Mucosa of gallbladder (tissue), 1 donor: ENCODE measurements at regions not wholly inside any gene's neighbourhood (a gene's known extent, or its start where the extent isn't known, plus 50 kb on each side); places are given as distances from the start of the nearest gene placed in this dataset.
"Not testable (repeated sequence)": the region's sequence is repeated elsewhere in the genome, so short reads cannot be mapped to it uniquely, and the experiment has no call there.

Experiments
- DNase-seq: peaks from one replicate; pipeline ENCODE4 v3.0.0-alpha.2; 2020; ENCODE audit warnings: low spot score
- donor health status: DM: no; HTN: no; CAD: no.

DNA sequence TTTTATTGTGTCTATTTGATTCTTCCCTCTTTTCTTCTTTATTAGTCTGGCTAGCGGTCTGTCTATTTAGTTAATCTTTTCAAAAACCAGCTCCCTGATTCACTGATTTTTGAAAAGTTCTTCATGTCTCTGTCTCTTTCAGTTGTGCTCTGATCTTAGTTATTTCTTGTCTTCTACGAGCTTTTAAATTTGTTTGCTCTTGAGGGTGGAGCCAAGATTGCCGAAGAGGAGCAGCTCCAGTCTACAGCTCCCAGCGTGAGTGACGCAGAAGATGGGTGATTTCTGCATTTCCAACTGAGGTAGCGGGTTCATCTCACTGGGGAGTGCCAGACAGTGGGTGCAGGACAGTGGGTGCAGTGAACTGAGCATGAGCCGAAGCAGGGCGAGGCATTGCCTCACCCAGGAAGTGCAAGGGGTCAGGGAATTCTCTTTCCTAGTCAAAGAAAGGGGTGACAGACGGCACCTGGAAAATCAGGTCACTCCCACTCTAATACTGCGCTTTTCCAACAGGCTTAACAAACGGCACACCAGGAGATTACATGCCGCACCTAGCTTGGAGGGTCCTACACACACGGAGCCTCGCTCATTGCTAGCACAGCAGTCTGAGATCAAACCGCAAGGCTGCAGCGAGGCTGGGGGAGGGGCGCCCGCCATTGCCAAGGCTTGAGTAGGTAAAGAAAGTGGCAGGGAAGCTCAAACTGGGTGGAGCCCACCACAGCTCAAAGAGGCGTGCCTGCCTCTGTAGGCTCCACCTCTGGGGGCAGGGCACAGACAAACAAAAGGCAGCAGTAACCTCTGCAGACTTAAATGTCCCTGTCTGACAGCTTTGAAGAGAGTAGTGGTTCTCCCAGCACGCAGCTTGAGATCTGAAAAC, 220.6 kb upstream of the IRAK1BP1 start:
- DNase-seq: not testable (repeated sequence)

- not testable (repeated sequence) for DNase-seq
Observed at GRCh38 chr6:78665819-78666218, 201.5 kb upstream of the IRAK1BP1 start.

DNA sequence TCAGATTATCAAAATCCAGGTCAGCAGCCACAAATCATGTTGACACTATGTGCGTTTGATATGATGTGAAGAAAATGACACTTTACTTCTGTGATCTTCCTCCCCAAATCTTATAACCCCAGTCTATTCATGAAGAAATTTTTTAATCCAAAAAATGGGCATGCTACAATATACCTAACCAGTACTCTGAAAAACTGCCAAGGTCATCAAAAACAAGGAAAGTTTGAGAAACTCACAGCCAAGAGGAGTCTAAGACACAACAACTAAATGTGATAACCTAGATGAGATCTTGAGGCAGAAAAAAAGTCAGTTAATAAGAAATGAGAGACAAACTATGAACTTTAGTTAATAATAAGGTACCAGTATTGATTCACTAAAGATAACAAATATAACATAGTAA, 200.6 kb upstream of the IRAK1BP1 start:
- no peak for DNase-seq

- no peak for DNase-seq
Observed at GRCh38 chr6:78670156-78670555, 197.2 kb upstream of the IRAK1BP1 start.

- no peak for DNase-seq
Observed at GRCh38 chr6:78670802-78671201, 196.5 kb upstream of the IRAK1BP1 start.

GRCh38 chr6:78676069-78677007, 191.0 kb upstream of the IRAK1BP1 start:
- not testable (repeated sequence) for DNase-seq

GRCh38 chr6:78688668-78689067, 178.7 kb upstream of the IRAK1BP1 start:
- DNase-seq: no peak

DNA sequence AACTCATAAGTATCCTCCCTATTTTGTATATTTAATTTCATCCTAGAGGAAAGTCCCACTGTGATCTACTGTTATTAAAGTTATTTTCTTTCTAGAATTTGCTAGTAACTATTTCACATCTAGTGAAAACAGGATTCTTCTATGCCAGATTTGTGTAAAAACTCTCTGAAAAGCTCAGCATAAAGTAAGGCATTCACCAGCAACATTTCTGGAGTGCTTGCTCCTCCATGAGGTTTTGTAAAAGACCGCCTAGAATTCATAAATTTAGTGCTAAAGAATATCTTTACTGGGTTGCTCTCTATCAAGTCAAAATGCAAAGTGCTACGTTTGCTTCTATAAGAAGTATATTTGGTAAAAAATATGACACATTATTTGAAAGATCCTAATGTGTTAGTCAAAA, 173.5 kb upstream of the IRAK1BP1 start:
- no peak for DNase-seq

DNA sequence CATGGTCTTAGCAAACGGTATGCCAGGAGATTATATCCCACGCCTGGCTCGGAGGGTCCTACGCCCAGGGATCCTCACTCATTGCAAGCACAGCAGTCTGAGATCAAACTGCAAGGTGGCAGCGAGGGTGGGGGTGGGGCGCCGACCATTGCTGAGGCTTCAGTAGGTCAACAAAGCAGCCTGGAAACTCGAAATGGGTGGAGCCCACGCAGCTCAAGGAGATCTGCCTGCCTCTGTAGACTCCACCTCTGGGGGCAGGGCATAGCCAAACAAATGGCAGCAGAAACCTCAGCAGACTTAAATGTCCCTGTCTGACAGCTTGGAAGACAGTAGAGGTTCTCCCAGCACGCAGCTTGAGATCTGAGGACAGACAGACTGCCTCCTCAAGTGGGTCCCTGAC, 172.7 kb upstream of the IRAK1BP1 start:
- DNase-seq: not testable (repeated sequence)

- no peak for DNase-seq
Observed at GRCh38 chr6:78700991-78701390, 166.4 kb upstream of the IRAK1BP1 start.

DNA sequence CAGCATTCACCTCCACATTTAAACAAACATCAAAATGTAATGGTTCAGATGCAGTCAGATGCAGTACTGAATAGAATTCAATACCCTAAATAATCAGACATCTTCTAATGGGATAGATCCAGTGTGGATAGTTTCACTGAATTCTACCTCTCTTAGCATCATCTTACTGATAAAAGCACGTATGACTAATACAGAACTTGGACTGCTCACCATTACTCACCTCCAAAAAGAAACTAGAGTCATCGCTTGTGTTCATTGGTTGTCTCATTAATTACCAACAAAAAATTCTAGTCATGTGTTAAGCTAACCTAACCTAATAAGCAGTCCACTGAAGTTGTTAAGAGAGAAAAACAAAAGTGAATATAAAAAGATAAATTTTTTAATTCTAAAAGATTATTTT, 165.9 kb upstream of the IRAK1BP1 start:
- no peak for DNase-seq

DNA sequence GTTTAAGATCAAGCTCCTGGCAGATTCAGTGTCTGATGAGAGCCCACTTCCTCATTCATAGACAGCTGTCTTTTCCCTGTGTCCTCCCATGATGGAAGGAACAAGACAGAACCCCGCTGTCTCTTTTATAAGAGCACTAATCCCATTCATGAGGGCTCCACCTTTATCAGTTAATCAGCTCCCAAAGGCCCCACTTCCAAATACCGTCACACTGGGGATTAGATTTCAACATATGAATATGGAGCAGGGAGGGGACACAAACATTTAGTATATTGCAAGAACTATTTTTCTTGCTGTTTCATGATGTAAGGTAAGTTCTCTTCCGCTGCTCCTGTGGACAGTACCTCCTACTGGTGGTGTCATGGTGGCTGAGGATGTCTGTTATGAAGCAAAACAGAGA, 158.3 kb upstream of the IRAK1BP1 start:
- DNase-seq: no peak

DNA sequence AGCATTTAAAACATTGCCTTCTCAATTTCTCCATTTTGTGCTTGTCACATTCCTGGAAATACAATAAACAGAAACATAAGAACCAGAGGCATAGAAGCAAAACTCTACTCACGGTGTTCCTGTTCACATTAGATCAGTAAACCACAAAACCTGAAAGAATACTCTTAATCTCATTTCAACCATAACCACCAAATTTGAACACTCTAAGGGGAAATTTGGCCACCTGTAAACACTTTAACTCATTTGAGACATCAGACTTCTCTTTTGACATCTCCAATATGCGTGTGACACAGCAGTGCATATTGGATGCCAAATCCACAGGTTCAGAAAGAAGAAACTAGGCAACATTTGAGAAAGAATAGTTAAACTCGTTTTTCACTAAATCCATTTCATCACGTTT, 153.8 kb upstream of the IRAK1BP1 start:
- DNase-seq: no peak

- DNase-seq: no peak
Observed at GRCh38 chr6:78744144-78744543, 123.2 kb upstream of the IRAK1BP1 start.

DNA sequence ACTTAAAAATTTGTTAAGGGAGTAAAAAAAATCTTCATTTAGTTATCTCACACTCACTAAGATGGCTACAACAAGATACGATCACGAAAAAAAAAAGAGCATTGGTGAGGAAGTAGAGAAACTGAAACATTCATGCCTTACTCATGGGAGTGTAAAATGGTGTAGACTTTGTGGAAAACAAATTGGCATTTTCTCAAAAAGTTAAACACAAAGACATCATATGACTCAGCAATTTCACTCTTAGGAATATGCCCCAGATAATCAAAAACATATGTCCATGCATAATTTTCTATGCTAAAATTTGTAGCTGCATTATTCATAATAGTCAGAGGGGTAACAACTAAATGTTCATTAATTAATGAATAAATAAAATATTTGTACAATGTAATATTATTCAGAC, 120.9 kb upstream of the IRAK1BP1 start:
- DNase-seq: no peak

DNA sequence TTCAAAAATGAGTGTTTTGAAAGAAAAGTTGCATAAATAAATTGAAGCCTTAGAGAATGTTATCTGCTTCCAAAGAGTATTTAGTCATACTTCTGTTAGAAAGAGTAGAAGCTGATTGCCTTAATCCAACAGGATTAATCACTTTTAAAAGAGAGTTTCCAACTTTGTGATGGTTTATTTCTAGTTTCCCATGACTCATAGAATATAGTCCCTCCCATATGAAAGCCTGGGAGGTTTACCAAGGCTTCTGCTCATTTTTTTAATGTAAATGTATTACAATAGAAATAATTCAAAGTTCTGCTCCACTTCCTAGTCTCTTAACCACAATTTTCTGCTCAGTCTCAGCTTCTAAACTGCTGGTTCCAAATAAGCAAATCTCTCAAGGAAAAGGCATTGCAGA, 118.0 kb upstream of the IRAK1BP1 start:
- no peak for DNase-seq

DNA sequence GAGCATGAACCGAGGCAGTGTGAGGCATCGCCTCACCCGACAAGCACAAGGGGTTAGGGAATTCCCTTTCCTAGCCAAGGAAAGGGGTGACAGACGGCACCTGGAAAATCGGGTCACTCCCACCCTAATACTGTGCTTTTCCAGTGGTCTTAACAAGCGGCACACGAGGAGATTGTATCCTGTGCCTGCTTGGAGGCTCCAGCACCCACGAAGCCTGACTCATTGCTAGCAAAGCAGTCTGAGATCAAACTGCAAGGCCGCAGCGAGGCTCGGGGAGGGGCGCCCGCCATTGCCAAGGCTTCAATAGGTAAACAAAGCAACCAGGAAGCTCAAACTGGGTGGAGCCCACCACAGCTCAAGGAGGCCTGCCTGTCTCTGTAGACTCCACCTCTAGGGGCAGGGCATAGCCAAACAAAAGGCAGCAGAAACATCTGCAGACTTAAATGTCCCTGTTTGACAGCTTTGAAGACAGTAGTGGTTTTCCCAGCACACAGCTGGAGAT, 109.0 kb upstream of the IRAK1BP1 start:
- DNase-seq: not testable (repeated sequence)

DNA sequence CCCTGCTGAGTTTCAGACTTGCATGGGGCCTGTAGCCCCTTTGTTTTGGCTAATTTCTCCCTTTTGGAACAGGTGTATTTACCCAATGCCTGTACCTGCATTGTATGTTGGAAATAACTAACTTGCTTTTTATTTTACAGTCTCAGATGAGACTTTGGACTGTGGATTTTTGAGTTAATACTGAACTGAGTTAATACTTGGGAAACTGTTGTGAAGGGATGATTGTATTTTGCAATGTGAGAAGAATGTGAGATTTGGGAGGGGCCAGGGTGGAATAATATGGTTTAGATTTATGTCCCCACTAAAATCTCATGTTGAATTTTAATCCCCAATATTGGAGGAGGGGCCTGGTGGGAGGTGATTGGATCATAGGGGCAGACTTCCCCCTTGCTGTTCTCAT, 99.1 kb upstream of the IRAK1BP1 start:
- no peak for DNase-seq

DNA sequence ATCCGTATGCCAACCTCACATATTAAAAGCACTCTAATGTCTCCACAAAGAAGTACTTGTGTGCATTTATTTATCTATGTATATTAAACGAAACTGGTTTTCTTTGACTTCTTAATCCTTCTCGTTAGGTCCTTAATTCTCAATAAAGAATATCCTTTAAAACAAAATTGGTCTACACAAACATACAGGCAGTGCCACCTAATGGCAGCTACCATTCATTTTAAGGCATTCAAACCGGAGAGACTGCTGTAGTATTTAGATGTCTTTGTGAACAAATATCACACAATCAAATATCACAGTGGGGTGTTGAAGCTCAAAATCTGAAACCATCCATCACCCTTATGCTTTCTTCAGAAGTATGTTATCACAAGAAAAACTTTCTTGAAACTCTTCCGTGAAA, 96.6 kb upstream of the IRAK1BP1 start:
- DNase-seq: no peak

DNA sequence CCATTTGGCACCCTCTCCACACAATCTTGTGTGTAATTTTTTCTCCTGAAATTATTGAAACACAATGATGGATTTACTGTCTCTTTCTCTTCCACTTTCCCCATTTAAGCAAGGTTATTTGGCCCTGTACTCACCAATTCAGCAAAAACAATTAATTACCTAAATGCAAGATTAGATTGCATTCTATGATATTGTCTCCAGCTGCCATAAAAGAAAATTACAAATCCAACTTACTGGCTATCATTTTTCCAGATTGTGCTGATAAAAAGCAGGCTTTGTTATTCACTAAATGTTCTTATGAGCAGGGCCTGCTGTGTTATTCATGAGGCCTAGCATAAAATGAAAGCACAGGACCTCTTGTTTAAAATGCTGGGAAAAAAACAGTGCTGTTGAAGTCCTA, 95.8 kb upstream of the IRAK1BP1 start:
- DNase-seq: no peak

- DNase-seq: no peak
Observed at GRCh38 chr6:78781001-78781400, 86.3 kb upstream of the IRAK1BP1 start.

- not testable (repeated sequence) for DNase-seq
Observed at GRCh38 chr6:78783366-78783765, 84.0 kb upstream of the IRAK1BP1 start.

DNA sequence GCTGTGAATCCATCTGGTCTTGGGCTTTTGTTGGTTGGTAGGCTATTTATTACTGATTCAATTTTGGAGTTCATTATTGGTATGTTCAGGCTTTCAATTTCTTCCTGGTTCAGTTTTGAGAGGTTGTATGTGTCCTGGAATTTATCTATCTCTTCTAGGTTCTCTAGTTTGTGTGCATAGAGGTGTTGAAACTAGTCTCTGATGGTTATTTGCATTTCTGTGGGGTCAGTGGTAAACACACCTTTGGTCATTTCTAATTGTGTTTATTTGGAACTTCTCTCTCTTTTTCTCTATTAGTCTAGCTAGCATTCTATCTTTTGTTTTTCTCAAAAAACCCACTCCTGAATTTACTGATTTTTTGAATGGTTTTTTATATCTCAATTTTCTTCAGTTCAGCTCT, 70.1 kb upstream of the IRAK1BP1 start:
- DNase-seq: no peak
